ENCODE measurements at regions not wholly inside any gene's neighbourhood (a gene's known extent, or its start where the extent isn't known, plus 50 kb on each side); places are given as distances from the start of the nearest gene placed in this dataset.

DNA sequence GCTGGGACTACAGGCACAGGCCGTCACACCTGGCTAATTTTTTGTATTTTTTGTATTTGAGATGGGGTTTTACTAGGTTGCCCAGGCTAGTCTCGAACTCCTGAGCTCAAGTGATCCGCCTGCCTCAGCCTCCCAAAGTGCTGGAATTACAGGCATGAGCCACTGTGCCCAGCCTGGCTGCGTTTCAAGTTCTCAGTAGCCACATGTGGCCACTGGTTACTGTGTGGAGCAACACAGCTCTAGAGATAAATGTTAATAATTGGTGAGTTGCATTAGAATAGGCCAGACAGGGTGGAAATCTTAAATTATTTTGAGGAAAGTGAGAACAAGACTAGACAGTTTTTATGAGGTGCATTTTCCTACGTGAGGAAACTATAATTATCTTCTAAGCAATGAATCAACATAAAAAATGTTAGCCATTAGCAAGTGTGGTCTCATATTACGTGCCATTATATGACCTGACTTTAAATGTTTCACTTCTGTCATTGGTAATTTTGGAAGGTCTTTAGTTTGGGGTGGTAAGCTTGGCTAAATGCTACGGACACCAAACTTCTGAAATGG lies 129.6 kb downstream of the PLEKHG1 start:
- H2AFZ ChIP-seq (ENCODE audit: low read depth, low read length), result no peak overlapping the region
- no peak for TF ChIP-seq EZH2 (IDR thresholded peaks at IDR 0.05; ENCODE audit: borderline replicate concordance, insufficient read depth, low read length, poor library complexity, severe bottlenecking)
- TF ChIP-seq CTCF (IDR thresholded peaks at IDR 0.05; ENCODE audit: poor library complexity, severe bottlenecking), result no peak
- TF ChIP-seq EP300 (conservative IDR thresholded peaks at IDR 0.05; ENCODE audit: poor library complexity, severe bottlenecking), result no peak
- no peak for TF ChIP-seq RAD21 (conservative IDR thresholded peaks at IDR 0.05)
- no peak for TF ChIP-seq MXI1 (conservative IDR thresholded peaks at IDR 0.05; ENCODE audit: poor library complexity, severe bottlenecking)
- TF ChIP-seq SMC3 (conservative IDR thresholded peaks at IDR 0.05; ENCODE audit: poor library complexity), result no peak
- TF ChIP-seq REST (IDR thresholded peaks at IDR 0.05; ENCODE audit: borderline replicate concordance), result no peak
- no peak for TF ChIP-seq POLR2AphosphoS5 (IDR thresholded peaks at IDR 0.05)
- TF ChIP-seq TAF1 (IDR thresholded peaks at IDR 0.05; ENCODE audit: low read depth), result no peak
- no peak overlapping the region for H3K27ac ChIP-seq (ENCODE audit: low read length)
- H3K79me2 ChIP-seq (replicated peaks; ENCODE audit: insufficient read depth, low read length), result peaks cover 45% of the 10 kb centered on the region
- H3K9ac ChIP-seq (ENCODE audit: low read length), result no peak overlapping the region
- H3K9me2 ChIP-seq (ENCODE audit: insufficient read depth, low read length), result no peaks in the 10 kb centered on the region
- H3K4me3 ChIP-seq (ENCODE audit: low read length), result no peak overlapping the region
- H3K27me3 ChIP-seq (ENCODE audit: insufficient read depth, low read depth, low read length), result no peaks in the 10 kb centered on the region
- peaks cover 2% of the 10 kb centered on the region for H3K9me3 ChIP-seq (ENCODE audit: low read length)
- no peaks in the 10 kb centered on the region for H3F3A ChIP-seq (ENCODE audit: insufficient read depth, low read length, poor library complexity, severe bottlenecking)
- no peak overlapping the region for H3K4me2 ChIP-seq (ENCODE audit: low read length)
- H3K36me3 ChIP-seq (ENCODE audit: insufficient read depth, low read length), result peaks cover 9% of the 10 kb centered on the region
- H4K20me1 ChIP-seq (ENCODE audit: insufficient read depth), result no peaks in the 10 kb centered on the region

DNA sequence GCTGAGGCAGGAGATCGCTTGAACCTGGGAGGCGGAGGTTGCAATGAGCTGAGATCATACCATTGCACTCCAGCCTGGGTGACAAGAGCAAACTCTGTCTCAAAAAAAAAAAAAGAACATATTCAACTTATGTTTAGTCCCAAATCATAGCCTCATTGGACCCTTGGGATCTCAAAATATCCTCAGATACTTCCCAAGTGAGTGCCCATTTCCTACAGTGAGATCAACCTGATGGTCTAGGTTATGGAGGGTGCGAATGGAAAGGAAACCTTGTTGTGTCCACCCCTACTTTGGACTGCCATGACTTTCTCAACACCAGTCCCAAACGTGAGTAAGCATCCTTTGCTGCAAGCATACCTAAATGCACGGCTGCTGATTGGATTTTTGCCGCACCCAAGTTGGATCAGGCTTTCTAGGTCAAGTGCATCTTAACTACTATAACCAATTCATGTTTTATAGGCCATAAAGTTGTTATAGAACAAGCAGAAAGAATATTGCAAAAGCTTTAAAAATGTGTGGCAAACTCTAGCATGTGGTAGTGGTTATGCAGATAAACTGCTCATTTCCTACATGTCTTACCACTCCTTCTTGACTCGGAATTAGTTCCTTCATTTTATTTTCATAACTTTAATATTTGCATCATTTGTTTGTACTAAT lies 131.2 kb downstream of the PLEKHG1 start:
- Histone ChIP-seq H3K4me3 (ENCODE audit: low read length) (no peak overlapping the region), H3F3A (ENCODE audit: insufficient read depth, low read length, poor library complexity, severe bottlenecking) (no peaks in the 10 kb centered on the region), H3K9me2 (ENCODE audit: insufficient read depth, low read length) (no peaks in the 10 kb centered on the region), H3K27me3 (ENCODE audit: insufficient read depth, low read depth, low read length) (no peaks in the 10 kb centered on the region), H4K20me1 (ENCODE audit: insufficient read depth) (no peaks in the 10 kb centered on the region), H3K4me2 (ENCODE audit: low read length) (no peak overlapping the region), H3K79me2 (replicated peaks; ENCODE audit: insufficient read depth, low read length) (peaks cover 36% of the 10 kb centered on the region), H3K36me3 (ENCODE audit: insufficient read depth, low read length) (peaks cover 10% of the 10 kb centered on the region), H3K9ac (ENCODE audit: low read length) (no peak overlapping the region), H3K27ac (ENCODE audit: low read length) (no peak overlapping the region), H2AFZ (ENCODE audit: low read depth, low read length) (no peak overlapping the region), H3K9me3 (ENCODE audit: low read length) (peaks cover 2% of the 10 kb centered on the region)
- TF ChIP-seq CTCF (IDR thresholded peaks at IDR 0.05; ENCODE audit: poor library complexity, severe bottlenecking) (no peak), SMC3 (conservative IDR thresholded peaks at IDR 0.05; ENCODE audit: poor library complexity) (no peak), POLR2AphosphoS5 (IDR thresholded peaks at IDR 0.05) (no peak), EP300 (conservative IDR thresholded peaks at IDR 0.05; ENCODE audit: poor library complexity, severe bottlenecking) (no peak), MXI1 (conservative IDR thresholded peaks at IDR 0.05; ENCODE audit: poor library complexity, severe bottlenecking) (no peak), REST (IDR thresholded peaks at IDR 0.05; ENCODE audit: borderline replicate concordance) (no peak), RAD21 (conservative IDR thresholded peaks at IDR 0.05) (no peak), EZH2 (IDR thresholded peaks at IDR 0.05; ENCODE audit: borderline replicate concordance, insufficient read depth, low read length, poor library complexity, severe bottlenecking) (no peak), TAF1 (IDR thresholded peaks at IDR 0.05; ENCODE audit: low read depth) (no peak)

All from neural cell (in vitro differentiated cells).